Lung (tissue), 11 donors: ENCODE measurements at regions not wholly inside any gene's neighbourhood (a gene's known extent, or its start where the extent isn't known, plus 50 kb on each side); places are given as distances from the start of the nearest gene placed in this dataset.

ENCODE experiments used
- ATAC-seq: fragments of 200-7000 bp; cut with Tn5 transposase; one replicate; pipeline ENCODE4 v1.9.1; 2020; ENCODE audit warnings: moderate number of reproducible peaks; ENCODE audit not compliant: insufficient read depth, low FRiP score
- DNase-seq, 3 donors: peaks; one replicate each; pipeline ENCODE4 v3.0.0-alpha.2; 2013 to 2017
- H3K27ac ChIP-seq, 2 donors: one replicate each; pipeline ENCODE4 v1.5.1; 2013; ENCODE audit warnings: mild to moderate bottlenecking in 2 of 2, moderate library complexity in 2 of 2, control low read depth in 1 of 2, inconsistent platforms in 1 of 2, low read depth in 1 of 2, low read length in 1 of 2
- H3K27me3 ChIP-seq, 3 donors: one replicate each; pipeline ENCODE4 v1.5.1; 2013; ENCODE audit warnings: low read length in 2 of 3; ENCODE audit not compliant: control insufficient read depth in 3 of 3, insufficient read depth in 3 of 3
- H3K36me3 ChIP-seq, 4 donors: one replicate each; pipeline ENCODE4 v1.5.1; 2013; ENCODE audit warnings: low read length in 4 of 4, mild to moderate bottlenecking in 1 of 4, moderate library complexity in 1 of 4; ENCODE audit not compliant: control insufficient read depth in 4 of 4, insufficient read depth in 4 of 4
- H3K4me1 ChIP-seq, 5 donors: one replicate each; pipeline ENCODE4 v1.5.1; 2013; ENCODE audit warnings: low read length in 5 of 5, mild to moderate bottlenecking in 2 of 5, moderate library complexity in 1 of 5; ENCODE audit not compliant: control insufficient read depth in 5 of 5, insufficient read depth in 5 of 5
- H3K4me3 ChIP-seq: one replicate; pipeline ENCODE4 v1.5.1; 2013; ENCODE audit warnings: mild to moderate bottlenecking, control low read depth, moderate library complexity
- H3K9ac ChIP-seq, 2 donors: one replicate each; pipeline ENCODE4 v1.5.1; 2013; ENCODE audit warnings: low read length in 2 of 2, control low read depth in 1 of 2; ENCODE audit not compliant: insufficient read depth in 1 of 2
- H3K9me3 ChIP-seq, 4 donors: one replicate each; pipeline ENCODE4 v1.5.1; 2013; ENCODE audit warnings: low read length in 3 of 4, mild to moderate bottlenecking in 1 of 4, moderate library complexity in 1 of 4; ENCODE audit not compliant: control insufficient read depth in 4 of 4, insufficient read depth in 3 of 4
- CTCF ChIP-seq: IDR thresholded peaks from 2 replicates; pipeline ENCODE4 v1.5.1; 2012; ENCODE audit warnings: mild to moderate bottlenecking; ENCODE audit errors: control extremely low read depth, extremely low read depth
- WGBS, 2 donors: extraction: QIAGEN DNeasy Blood & Tissue Kit; methylation state at CpG; one replicate each; pipeline ENCODE4 v1.1.7; 2013; 5-methylcytosine and 5-hydroxymethylcytosine counted together
- donor health status: control.
- donor health status: control.
- donor health status: Bipolar disorder and iron deficiency.
- donor health status: healthy.
- donor health status: DM: yes; HTN: yes; CAD: no.

- Histone ChIP-seq H3K27me3 (peaks cover 0 to 16% (median 8%) of the 10 kb centered on the region in 3 donors), H3K4me1 (no peaks in the 10 kb centered on the region), H3K9me3 (peaks cover 0 to 4% (median 0%) of the 10 kb centered on the region in 4 donors), H3K4me3 (no peak overlapping the region), H3K36me3 (peaks cover 0 to 4% (median 0%) of the 10 kb centered on the region in 4 donors), H3K27ac (no peak overlapping the region), H3K9ac (no peak overlapping the region)
- WGBS, 2 donors = 93 to 95% methylated on average over 2 of the region's 2 CpGs
- no peak for TF ChIP-seq CTCF
- ATAC-seq = no peak
- no peak for DNase-seq
Measured at GRCh38 chr5:42974536-42974935, 65.6 kb downstream of the ANXA2R start.

- Histone ChIP-seq H3K36me3 (peaks cover 0 to 2% (median 0%) of the 10 kb centered on the region in 4 donors), H3K9me3 (no peaks in the 10 kb centered on the region), H3K4me3 (no peak overlapping the region), H3K9ac (no peak overlapping the region), H3K4me1 (no peaks in the 10 kb centered on the region), H3K27ac (no peak overlapping the region), H3K27me3 (peaks cover 0 to 18% (median 6%) of the 10 kb centered on the region in 3 donors)
- DNase-seq (no peak), ATAC-seq (no peak)
- no peak for TF ChIP-seq CTCF
- WGBS, 2 donors = 72 to 83% methylated on average over 32 of the region's 32 CpGs
Measured at GRCh38 chr5:42970636-42971559, 69.2 kb downstream of the ANXA2R start.

DNA sequence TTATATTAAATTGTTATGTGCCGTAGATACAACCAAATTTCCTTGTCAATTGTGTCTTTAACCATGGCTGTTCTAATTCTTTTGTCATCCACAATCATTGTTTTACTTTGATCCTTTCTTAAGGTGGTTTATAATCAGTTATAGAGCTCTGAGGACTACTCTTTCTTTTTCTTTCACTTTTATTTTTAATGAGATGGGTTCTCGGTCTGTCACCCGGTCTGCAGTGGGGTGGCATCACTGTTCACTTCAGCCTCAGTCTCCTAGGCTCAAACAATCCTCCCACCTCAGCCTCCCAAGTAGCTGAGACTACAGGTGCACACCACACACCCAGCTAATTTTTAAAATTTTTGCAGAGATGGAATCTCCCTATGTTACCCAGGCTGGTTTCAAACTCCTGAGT, 74.2 kb downstream of the ANXA2R start:
- Histone ChIP-seq H3K4me3 (no peak overlapping the region), H3K36me3 (no peaks in the 10 kb centered on the region), H3K9ac (no peak overlapping the region), H3K27ac (no peak overlapping the region), H3K4me1 (no peaks in the 10 kb centered on the region), H3K27me3 (peaks cover 0 to 9% (median 4%) of the 10 kb centered on the region in 3 donors), H3K9me3 (no peaks in the 10 kb centered on the region)
- no peak for ATAC-seq
- no peak for TF ChIP-seq CTCF
- no peak for DNase-seq
- 73 to 82% methylated on average over 3 of the region's 3 CpGs for WGBS, 2 donors
